Astrocyte of the spinal cord (primary cell): ENCODE measurements at regions not wholly inside any gene's neighbourhood (a gene's known extent, or its start where the extent isn't known, plus 50 kb on each side); places are given as distances from the start of the nearest gene placed in this dataset.

Experiments
- DNase-seq: peaks from one replicate; pipeline ENCODE4 v3.0.0; 2011; ENCODE audit warnings: low read depth, low spot score
- H3K4me3 ChIP-seq: 2 replicates; pipeline ENCODE4 v1.5.1; 2011; ENCODE audit warnings: low read depth, mild to moderate bottlenecking, low read length, moderate library complexity
- in situ Hi-C: cut with HindIII; loops from 2 replicates; pipeline ENCODE4 v1.10.0; 2017; ENCODE audit warnings: low sequenced_read_pairs
- TF ChIP-seq, protein P1 (sequence below): IDR thresholded peaks from 2 replicates; pipeline ENCODE4 v1.5.1; 2012; ENCODE audit warnings: low read depth, mild to moderate bottlenecking, low read length, inconsistent platforms

DNA sequence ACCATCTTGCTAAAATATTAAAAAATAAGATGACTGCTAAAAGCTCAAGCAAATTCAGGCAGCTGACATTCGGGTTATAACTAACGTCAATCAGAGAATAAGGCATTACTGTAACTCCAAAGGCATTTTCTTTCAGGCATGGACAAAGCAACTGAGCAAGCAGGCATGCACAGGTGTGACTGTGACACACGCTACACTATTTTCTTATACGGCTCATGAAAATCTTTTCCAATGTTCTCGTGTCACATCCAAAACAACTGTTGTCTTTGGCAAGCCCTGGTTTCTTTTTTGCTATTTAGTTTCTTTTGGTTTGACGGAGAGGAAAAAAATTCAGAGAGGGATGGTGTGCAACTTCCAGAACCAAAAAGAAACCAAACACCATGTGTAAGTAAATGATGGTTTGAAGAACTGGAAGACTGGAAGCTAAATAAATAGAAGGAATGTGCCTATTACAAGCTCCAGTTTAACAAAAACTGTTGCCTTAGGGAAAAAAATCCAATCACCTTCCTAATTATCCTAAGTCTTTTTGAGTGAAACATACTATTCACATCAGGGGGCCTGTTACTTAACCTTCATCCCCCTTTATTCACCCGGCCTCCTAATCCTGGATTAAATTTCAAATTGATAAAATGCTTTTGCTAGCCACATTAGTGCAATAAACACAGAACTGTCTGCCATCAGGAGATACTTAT lies 277.6 kb downstream of the PSAT1 start:
- peak; percentile 44 for DNase-seq
- in situ Hi-C loops = no loop called here
- TF ChIP-seq, protein P1, sequence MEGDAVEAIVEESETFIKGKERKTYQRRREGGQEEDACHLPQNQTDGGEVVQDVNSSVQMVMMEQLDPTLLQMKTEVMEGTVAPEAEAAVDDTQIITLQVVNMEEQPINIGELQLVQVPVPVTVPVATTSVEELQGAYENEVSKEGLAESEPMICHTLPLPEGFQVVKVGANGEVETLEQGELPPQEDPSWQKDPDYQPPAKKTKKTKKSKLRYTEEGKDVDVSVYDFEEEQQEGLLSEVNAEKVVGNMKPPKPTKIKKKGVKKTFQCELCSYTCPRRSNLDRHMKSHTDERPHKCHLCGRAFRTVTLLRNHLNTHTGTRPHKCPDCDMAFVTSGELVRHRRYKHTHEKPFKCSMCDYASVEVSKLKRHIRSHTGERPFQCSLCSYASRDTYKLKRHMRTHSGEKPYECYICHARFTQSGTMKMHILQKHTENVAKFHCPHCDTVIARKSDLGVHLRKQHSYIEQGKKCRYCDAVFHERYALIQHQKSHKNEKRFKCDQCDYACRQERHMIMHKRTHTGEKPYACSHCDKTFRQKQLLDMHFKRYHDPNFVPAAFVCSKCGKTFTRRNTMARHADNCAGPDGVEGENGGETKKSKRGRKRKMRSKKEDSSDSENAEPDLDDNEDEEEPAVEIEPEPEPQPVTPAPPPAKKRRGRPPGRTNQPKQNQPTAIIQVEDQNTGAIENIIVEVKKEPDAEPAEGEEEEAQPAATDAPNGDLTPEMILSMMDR = no peak
- no peak overlapping the region for H3K4me3 ChIP-seq

DNA sequence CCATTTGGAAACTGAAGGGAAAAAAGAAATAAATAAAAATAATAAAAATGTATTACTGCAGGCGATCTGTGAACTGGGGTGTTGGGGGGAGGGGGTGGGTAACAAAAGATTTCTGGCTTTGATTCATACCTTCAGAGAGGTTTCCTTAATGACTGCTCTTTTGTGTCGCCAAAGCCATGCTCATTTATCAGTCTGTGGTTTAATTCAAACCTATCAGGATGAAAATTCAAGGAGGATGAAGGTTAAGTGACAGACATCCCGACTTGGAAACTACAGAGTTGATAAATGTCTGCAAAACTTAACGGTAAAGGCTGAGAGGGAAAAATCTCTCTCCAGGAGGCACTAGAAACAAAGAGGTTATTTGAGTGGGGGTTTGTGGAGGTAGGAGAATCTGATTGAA lies 278.2 kb downstream of the PSAT1 start:
- no peak overlapping the region for H3K4me3 ChIP-seq
- no peak for DNase-seq
- in situ Hi-C loops = no loop called here
- TF ChIP-seq, protein P1 = no peak

DNA sequence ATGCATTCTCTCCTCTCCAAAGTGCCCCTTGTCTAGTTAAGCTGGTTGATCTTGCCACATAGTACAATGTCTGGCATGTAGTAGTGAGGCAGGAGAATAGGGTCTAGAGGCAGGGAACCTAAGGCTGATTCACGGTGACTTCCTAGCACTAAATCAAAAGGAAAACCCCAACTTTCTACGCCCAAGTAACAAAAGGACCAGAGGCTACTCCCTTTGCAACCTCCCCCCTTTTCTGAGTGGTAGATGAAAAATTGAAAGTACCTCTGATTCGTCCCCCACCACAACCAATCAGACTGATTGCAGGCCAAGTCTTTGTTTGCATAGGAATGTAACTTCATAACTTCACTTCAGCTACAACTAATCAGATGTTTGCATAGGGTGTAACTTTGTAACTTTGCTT lies 278.8 kb downstream of the PSAT1 start:
- no peak overlapping the region for H3K4me3 ChIP-seq
- TF ChIP-seq, protein P1 = no peak
- in situ Hi-C loops = no loop called here
- DNase-seq = no peak

DNA sequence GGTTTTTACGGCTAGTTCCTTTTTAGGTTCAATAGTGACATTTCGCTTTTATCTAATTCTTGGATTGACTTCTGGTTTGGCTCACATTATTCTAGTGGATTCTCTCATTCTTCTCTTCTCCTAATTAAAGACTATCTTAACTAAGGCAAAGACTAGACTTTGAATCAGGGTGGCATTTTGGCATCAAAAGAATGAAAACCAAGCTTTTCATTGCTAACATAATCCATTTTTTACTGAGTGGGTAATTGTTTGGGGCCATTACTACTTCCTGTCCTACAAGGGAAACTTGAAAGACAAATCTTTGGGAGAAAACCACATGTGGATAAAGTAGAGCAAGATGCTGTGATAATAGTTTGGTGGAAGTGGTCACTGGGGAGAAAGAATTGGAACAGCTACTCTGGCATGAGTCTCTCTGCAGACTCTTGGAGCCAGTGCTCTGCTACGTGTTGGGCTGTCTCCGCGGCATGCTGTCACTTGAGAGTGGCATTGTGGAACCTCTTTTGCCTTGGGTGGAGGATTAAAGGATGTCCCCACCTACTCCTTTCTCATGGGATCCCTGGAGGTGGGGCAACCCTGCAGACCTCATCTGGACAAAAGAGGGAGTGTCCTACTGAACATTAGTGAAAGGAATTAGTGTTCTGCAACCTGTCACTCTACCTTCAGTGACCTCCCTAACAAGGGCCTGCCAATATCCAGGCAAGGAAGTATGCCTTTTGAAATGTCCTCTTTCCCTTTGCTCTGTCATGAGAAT lies 280.4 kb downstream of the PSAT1 start:
- in situ Hi-C loops = no loop called here
- H3K4me3 ChIP-seq = no peak overlapping the region
- no peak for DNase-seq
- TF ChIP-seq, protein P1 = no peak

DNA sequence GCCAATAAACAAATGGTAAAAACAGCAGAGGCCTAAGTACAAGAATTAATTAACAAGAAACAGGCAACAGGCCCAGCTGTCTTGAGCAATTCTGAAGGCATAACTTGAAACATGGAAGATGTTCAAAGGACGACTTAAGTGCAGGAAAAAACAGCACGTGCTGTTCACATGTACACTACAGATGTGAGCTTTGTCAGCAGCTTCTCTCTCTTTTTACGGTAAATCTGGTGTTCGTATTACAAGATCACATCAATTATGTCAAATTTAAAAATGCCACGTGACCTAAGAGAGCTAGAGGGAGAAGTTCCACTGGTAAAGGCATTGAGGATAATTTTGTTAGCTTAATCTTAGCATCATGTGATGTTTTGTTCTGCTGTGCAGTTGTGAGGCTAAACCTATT lies 281.1 kb downstream of the PSAT1 start:
- TF ChIP-seq, protein P1 = no peak

DNA sequence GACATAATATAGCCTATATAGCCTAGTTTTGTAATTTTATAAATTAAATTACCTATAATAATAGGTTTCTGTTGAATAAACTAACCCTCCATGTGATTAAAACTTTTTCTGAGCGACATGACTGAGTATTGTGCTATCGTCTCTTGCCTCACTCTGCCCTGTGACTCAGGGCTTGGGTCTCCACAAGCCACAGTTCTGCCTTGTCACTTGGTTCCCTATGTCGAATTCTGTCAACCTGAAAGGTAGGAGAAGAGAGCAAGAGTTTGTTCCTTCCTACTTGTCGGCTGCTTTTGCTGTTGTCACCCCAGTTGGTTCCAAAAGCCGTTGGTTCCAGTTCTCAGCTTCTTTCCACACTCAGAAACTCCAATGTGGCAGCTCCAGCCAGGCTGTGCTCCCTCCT lies 285.9 kb downstream of the PSAT1 start:
- no peak for DNase-seq
- H3K4me3 ChIP-seq = no peak overlapping the region
- in situ Hi-C loops = no loop called here
- TF ChIP-seq, protein P1 = no peak

More for the DNA sequence above, 281.1 kb downstream of the PSAT1 start:
- H3K4me3 ChIP-seq = no peak overlapping the region
- in situ Hi-C loops = no loop called here
- DNase-seq = no peak
